ENCODE measurements at regions not wholly inside any gene's neighbourhood (a gene's known extent, or its start where the extent isn't known, plus 50 kb on each side); places are given as distances from the start of the nearest gene placed in this dataset.

DNA sequence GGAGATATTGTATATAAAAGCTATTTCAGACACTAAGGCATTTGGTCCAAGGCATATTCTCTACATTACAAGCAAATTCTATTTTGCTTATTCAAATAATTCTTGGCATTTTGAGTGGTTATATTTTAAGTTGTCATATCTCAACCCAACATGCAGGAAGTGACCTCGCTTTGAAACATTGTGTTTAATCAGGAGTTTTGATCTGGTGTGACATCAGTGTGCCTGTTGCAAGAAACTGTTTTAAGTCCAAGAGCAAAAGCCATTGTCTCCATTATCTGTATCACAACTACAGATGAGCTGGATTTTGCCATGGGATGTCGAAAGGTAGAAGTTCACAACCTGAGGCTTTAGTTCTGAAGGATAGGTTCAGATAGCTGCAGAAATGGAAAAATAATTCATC lies 509.9 kb upstream of the ID4 start:
- H3K36me3 ChIP-seq (ENCODE audit: control insufficient read depth in 2 of 4, insufficient read depth in 4 of 4, low read length in 3 of 4) = no peaks in the 10 kb centered on the region
- 93% methylated on average over 2 of the region's 2 CpGs; no CpG with 5 or more reads in 1 of the 2 experiments for WGBS, 2 experiments (ENCODE audit: extremely low coverage in 1 of 2, insufficient coverage in 1 of 2, insufficient read length in 1 of 2, insufficient replicate concordance in 2 of 2, low coverage in 1 of 2, low lambda C conversion rate in 2 of 2, missing lambda C conversion rate in 1 of 2)
- no peak overlapping the region for H3K27ac ChIP-seq (ENCODE audit: low read depth, low read length)
- H3K9ac ChIP-seq (replicated peaks in 1 of 4; ENCODE audit: extremely low read depth in 1 of 4, low read depth in 3 of 4, low read length in 3 of 4) = no peak overlapping the region
- H3K79me1 ChIP-seq (ENCODE audit: low read depth, low read length) = no peaks in the 10 kb centered on the region
- ChIA-PET CTCF (ENCODE audit: partially characterized antibody) (interaction anchor here (0.6 to 1.0 kb wide), 3 partner anchors 12 to 328 kb away, joined by 3 read pairs; no protein-coding TSS in a partner anchor), POLR2A (ENCODE audit: partially characterized antibody) (no interaction called here)
- no peak overlapping the region for H2BK5ac ChIP-seq (ENCODE audit: low read depth, low read length)
- no peak overlapping the region for H3K18ac ChIP-seq (ENCODE audit: extremely low read depth, low read length)
- H3K23ac ChIP-seq (ENCODE audit: insufficient read length) = no peak overlapping the region
- H3K79me2 ChIP-seq (ENCODE audit: control insufficient read depth in 1 of 2, insufficient read depth in 2 of 2, low read length in 2 of 2) = no peaks in the 10 kb centered on the region
- H2AFZ ChIP-seq (ENCODE audit: low read length) = no peak overlapping the region
- no peaks in the 10 kb centered on the region for H4K20me1 ChIP-seq (replicated peaks in 1 of 2; ENCODE audit: control insufficient read depth in 1 of 2, insufficient read depth in 2 of 2, low read length in 2 of 2)
- H3K27me3 ChIP-seq (replicated peaks in 1 of 4; ENCODE audit: control insufficient read depth in 3 of 4, extremely low read depth in 1 of 4, insufficient read depth in 3 of 4, low read length in 3 of 4) = no peaks in the 10 kb centered on the region
- H4K91ac ChIP-seq (replicated peaks; ENCODE audit: insufficient read length, low read length) = no peak overlapping the region
- no peak overlapping the region for H3K4ac ChIP-seq (replicated peaks; ENCODE audit: insufficient read length, low read depth, low read length)
- H3K23me2 ChIP-seq (ENCODE audit: low read depth, low read length) = no peaks in the 10 kb centered on the region; the same call in 1 of the 2 replicates
- H2AK5ac ChIP-seq (ENCODE audit: low read depth, low read length) = no peak overlapping the region
- no peak for FAIRE-seq
- no peaks in the 10 kb centered on the region for H3K9me3 ChIP-seq (ENCODE audit: insufficient read depth in 2 of 2, low read depth in 1 of 2, low read length in 1 of 2)
- no peak overlapping the region for H2BK15ac ChIP-seq (ENCODE audit: low read length)
- no peak overlapping the region for H4K8ac ChIP-seq (ENCODE audit: extremely low read depth, insufficient read depth, low read length)
- H4K5ac ChIP-seq (ENCODE audit: insufficient read length, low read depth, low read length) = no peak overlapping the region
- peak overlapping the region; percentile 50 for H2BK120ac ChIP-seq (replicated peaks; ENCODE audit: low read depth, low read length)
- DNase-seq (ENCODE audit: low read depth in 1 of 2, low spot score in 2 of 2) = no peak
- TF ChIP-seq JUN (IDR thresholded peaks at IDR 0.05; ENCODE audit: low read depth, low read length) (no peak), TAF7 (optimal IDR thresholded peaks at IDR 0.05; ENCODE audit: borderline replicate concordance, low read depth, low read length) (no peak), TAF1 (IDR thresholded peaks at IDR 0.05; ENCODE audit: low read depth, low read length) (no peak), TCF12 (IDR thresholded peaks at IDR 0.05; ENCODE audit: low read depth, low read length) (no peak), SIX5 (IDR thresholded peaks at IDR 0.05; ENCODE audit: low read depth, low read length) (no peak), SAP30 (IDR thresholded peaks at IDR 0.05; ENCODE audit: insufficient read depth, insufficient replicate concordance, low read length) (no peak), KDM4A (IDR thresholded peaks at IDR 0.05; ENCODE audit: low read depth, low read length, severe bottlenecking) (no peak), CTBP2 (IDR thresholded peaks at IDR 0.05; ENCODE audit: borderline replicate concordance, insufficient read depth, insufficient read length, low read length) (no peak), ASH2L (IDR thresholded peaks at IDR 0.05; ENCODE audit: low read length) (no peak), ATF3 (IDR thresholded peaks at IDR 0.05; ENCODE audit: insufficient read depth, low read depth, low read length) (no peak), CHD1 (IDR thresholded peaks at IDR 0.05; ENCODE audit: low read depth, low read length) (no peak), POLR2A (IDR thresholded peaks at IDR 0.05; ENCODE audit: control extremely low read depth in 1 of 2, low read depth in 2 of 2, low read length in 2 of 2) (no peak), RNF2 (IDR thresholded peaks at IDR 0.05; ENCODE audit: borderline replicate concordance, low read depth, low read length, missing control alignments, poor library complexity, severe bottlenecking) (no peak)
- TF ChIP-seq, protein P1, sequence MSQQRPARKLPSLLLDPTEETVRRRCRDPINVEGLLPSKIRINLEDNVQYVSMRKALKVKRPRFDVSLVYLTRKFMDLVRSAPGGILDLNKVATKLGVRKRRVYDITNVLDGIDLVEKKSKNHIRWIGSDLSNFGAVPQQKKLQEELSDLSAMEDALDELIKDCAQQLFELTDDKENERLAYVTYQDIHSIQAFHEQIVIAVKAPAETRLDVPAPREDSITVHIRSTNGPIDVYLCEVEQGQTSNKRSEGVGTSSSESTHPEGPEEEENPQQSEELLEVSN (IDR thresholded peaks at IDR 0.05) = no peak
- no peak overlapping the region for H2BK20ac ChIP-seq (ENCODE audit: low read length)
- H3K4me1 ChIP-seq (replicated peaks in 1 of 4; ENCODE audit: control insufficient read depth in 3 of 4, insufficient read depth in 4 of 4, low read length in 3 of 4) = peaks cover 2 to 9% (median 3%) of the 10 kb centered on the region in 4 experiments; a peak in 4 of 7 replicates
- H2BK12ac ChIP-seq (ENCODE audit: low read depth, low read length) = no peak overlapping the region
- H3K56ac ChIP-seq (replicated peaks; ENCODE audit: insufficient read length, low read depth, low read length) = no peak overlapping the region
- no peak overlapping the region for H3K4me3 ChIP-seq (ENCODE audit: extremely low read depth in 1 of 4, insufficient read depth in 2 of 4, low read depth in 3 of 4, low read length in 4 of 4)
- no peak overlapping the region for H3K4me2 ChIP-seq (ENCODE audit: insufficient read depth in 1 of 2, low read depth in 2 of 2, low read length in 2 of 2)
- no peak overlapping the region for H3K14ac ChIP-seq (ENCODE audit: insufficient read length)

Data from H1 (cell line).